Body of pancreas (tissue), 4 donors: ENCODE measurements at regions not wholly inside any gene's neighbourhood (a gene's known extent, or its start where the extent isn't known, plus 50 kb on each side); places are given as distances from the start of the nearest gene placed in this dataset.

Experiments used
- POLR2A ChIP-seq, 3 donors: fragments of 450-650 bp; IDR thresholded peaks; one replicate each; pipeline ENCODE4 v1.6.1; 2016; ENCODE audit warnings: antibody characterized with exemption in 3 of 3, mild to moderate bottlenecking in 2 of 3
- TF ChIP-seq, protein P1 (sequence below), 7 experiments: fragments of 450-650 bp in 4 of 7; fragments of 200-600 bp in 3 of 7; sonication (generic) in 3 of 7; IDR thresholded peaks; one replicate each; pipeline ENCODE4 v1.5.1; 2016 to 2019; ENCODE audit warnings: antibody characterized with exemption in 7 of 7

GRCh38 chr5:175035882-175036533, 311.6 kb downstream of the MSX2 start:
- TF ChIP-seq, protein P1, sequence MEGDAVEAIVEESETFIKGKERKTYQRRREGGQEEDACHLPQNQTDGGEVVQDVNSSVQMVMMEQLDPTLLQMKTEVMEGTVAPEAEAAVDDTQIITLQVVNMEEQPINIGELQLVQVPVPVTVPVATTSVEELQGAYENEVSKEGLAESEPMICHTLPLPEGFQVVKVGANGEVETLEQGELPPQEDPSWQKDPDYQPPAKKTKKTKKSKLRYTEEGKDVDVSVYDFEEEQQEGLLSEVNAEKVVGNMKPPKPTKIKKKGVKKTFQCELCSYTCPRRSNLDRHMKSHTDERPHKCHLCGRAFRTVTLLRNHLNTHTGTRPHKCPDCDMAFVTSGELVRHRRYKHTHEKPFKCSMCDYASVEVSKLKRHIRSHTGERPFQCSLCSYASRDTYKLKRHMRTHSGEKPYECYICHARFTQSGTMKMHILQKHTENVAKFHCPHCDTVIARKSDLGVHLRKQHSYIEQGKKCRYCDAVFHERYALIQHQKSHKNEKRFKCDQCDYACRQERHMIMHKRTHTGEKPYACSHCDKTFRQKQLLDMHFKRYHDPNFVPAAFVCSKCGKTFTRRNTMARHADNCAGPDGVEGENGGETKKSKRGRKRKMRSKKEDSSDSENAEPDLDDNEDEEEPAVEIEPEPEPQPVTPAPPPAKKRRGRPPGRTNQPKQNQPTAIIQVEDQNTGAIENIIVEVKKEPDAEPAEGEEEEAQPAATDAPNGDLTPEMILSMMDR (IDR thresholded peaks at IDR 0.05): no peak
- no peak for TF ChIP-seq POLR2A (IDR thresholded peaks at IDR 0.05)
